ENCODE measurements at regions not wholly inside any gene's neighbourhood (a gene's known extent, or its start where the extent isn't known, plus 50 kb on each side); places are given as distances from the start of the nearest gene placed in this dataset.
"Not testable (repeated sequence)": the region's sequence is repeated elsewhere in the genome, so short reads cannot be mapped to it uniquely, and the experiment has no call there.

- no peak for DNase-seq
- Histone ChIP-seq H3K4me3 (no peak overlapping the region), H3K9me3 (peaks cover 0 to 15% (median 0%) of the 10 kb centered on the region in 3 donors), H3K4me1 (no peaks in the 10 kb centered on the region), H3K36me3 (no peaks in the 10 kb centered on the region), H3K27ac (no peak overlapping the region), H3K27me3 (no peaks in the 10 kb centered on the region)
- no peak for TF ChIP-seq CTCF (IDR thresholded peaks at IDR 0.05 in 4 of 5, conservative IDR thresholded peaks at IDR 0.05 in 1 of 5)
- no peak for TF ChIP-seq POLR2A (IDR thresholded peaks at IDR 0.05)
- no peak for ATAC-seq
- intact Hi-C loops (cut with DNase I; ENCODE audit: low total_unique reads) (no loop called here), in situ Hi-C loops (cut with MboI; ENCODE audit: low sequenced_read_pairs in 4 of 4) (no loop called here)
These were observed 105.4 kb upstream of the ADO start for GRCh38 chr10:62699148-62699547.

GRCh38 chr10:62704121-62704520 lies 100.4 kb upstream of the ADO start:
- H3K9me3 ChIP-seq; H3K4me3 ChIP-seq; ATAC-seq; H3K27me3 ChIP-seq; H3K4me1 ChIP-seq; intact Hi-C loops (cut with DNase I; ENCODE audit: low total_unique reads); DNase-seq; H3K27ac ChIP-seq; in situ Hi-C loops (cut with MboI; ENCODE audit: low sequenced_read_pairs in 4 of 4); H3K36me3 ChIP-seq: not testable (repeated sequence)

- in situ Hi-C loops (cut with MboI; ENCODE audit: low sequenced_read_pairs in 4 of 4) (no loop called here), intact Hi-C loops (cut with DNase I; ENCODE audit: low total_unique reads) (no loop called here)
- no peak overlapping the region for H3K27ac ChIP-seq
- TF ChIP-seq CTCF (IDR thresholded peaks at IDR 0.05 in 4 of 5, conservative IDR thresholded peaks at IDR 0.05 in 1 of 5) = no peak
- no peaks in the 10 kb centered on the region for H3K4me1 ChIP-seq
- H3K27me3 ChIP-seq = no peaks in the 10 kb centered on the region
- H3K9me3 ChIP-seq = no peaks in the 10 kb centered on the region
- no peak for ATAC-seq
- no peak overlapping the region for H3K4me3 ChIP-seq
- DNase-seq = no peak
- no peaks in the 10 kb centered on the region for H3K36me3 ChIP-seq
These were observed 98.7 kb upstream of the ADO start for GRCh38 chr10:62705789-62706188.

- Histone ChIP-seq H3K27ac (no peak overlapping the region), H3K4me3 (no peak overlapping the region), H3K27me3 (no peaks in the 10 kb centered on the region), H3K4me1 (no peaks in the 10 kb centered on the region), H3K9me3 (no peaks in the 10 kb centered on the region), H3K36me3 (no peaks in the 10 kb centered on the region)
- in situ Hi-C loops (cut with MboI; ENCODE audit: low sequenced_read_pairs in 4 of 4) = no loop called here
- intact Hi-C loops (cut with DNase I; ENCODE audit: low total_unique reads) = no loop called here
- ATAC-seq = no peak
- TF ChIP-seq CTCF (IDR thresholded peaks at IDR 0.05 in 4 of 5, conservative IDR thresholded peaks at IDR 0.05 in 1 of 5) (no peak), POLR2A (IDR thresholded peaks at IDR 0.05) (no peak)
- DNase-seq = no peak
These were observed 96.7 kb upstream of the ADO start for GRCh38 chr10:62707810-62708209.

GRCh38 chr10:62708569-62708968 lies 96.0 kb upstream of the ADO start:
- in situ Hi-C loops (cut with MboI; ENCODE audit: low sequenced_read_pairs in 4 of 4) (no loop called here), intact Hi-C loops (cut with DNase I; ENCODE audit: low total_unique reads) (no loop called here)
- no peaks in the 10 kb centered on the region for H3K4me1 ChIP-seq
- no peaks in the 10 kb centered on the region for H3K27me3 ChIP-seq
- no peak for DNase-seq
- H3K27ac ChIP-seq = no peak overlapping the region
- H3K36me3 ChIP-seq = no peaks in the 10 kb centered on the region
- no peaks in the 10 kb centered on the region for H3K9me3 ChIP-seq
- no peak for ATAC-seq
- no peak overlapping the region for H3K4me3 ChIP-seq
- TF ChIP-seq CTCF (IDR thresholded peaks at IDR 0.05 in 4 of 5, conservative IDR thresholded peaks at IDR 0.05 in 1 of 5) (no peak), POLR2A (IDR thresholded peaks at IDR 0.05) (no peak)

Measured in gastrocnemius medialis (tissue), 4 donors.